IPS-NIHi11 (cell line): ENCODE measurements at regions not wholly inside any gene's neighbourhood (a gene's known extent, or its start where the extent isn't known, plus 50 kb on each side); places are given as distances from the start of the nearest gene placed in this dataset.
"Not testable (repeated sequence)": the region's sequence is repeated elsewhere in the genome, so short reads cannot be mapped to it uniquely, and the experiment has no call there.

ENCODE experiments used
- DNase-seq: peaks from one replicate; pipeline ENCODE4 v3.0.0; 2012; ENCODE audit warnings: mixed read lengths, low spot score

DNA sequence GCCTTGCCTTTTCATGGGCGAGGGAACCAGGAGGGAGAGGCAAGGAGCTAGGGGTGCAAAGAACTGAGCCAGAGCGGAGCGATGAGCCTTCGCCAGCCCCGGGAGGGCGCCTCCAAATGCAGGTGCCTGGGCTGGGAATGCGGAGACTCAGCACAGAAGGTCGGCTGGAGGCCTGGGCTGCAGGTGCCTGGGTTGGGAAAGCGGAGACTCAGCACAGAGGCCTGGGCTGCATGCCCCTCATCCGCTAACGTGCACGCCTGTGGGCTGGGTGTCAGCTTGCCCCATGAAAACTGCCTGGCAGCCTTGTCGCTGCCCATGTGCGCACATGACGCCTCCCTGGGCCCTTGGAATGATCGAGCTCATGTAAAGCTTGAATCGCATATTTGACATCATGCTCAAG, 51.8 kb downstream of the POM121L12 start:
- DNase-seq = no peak

DNA sequence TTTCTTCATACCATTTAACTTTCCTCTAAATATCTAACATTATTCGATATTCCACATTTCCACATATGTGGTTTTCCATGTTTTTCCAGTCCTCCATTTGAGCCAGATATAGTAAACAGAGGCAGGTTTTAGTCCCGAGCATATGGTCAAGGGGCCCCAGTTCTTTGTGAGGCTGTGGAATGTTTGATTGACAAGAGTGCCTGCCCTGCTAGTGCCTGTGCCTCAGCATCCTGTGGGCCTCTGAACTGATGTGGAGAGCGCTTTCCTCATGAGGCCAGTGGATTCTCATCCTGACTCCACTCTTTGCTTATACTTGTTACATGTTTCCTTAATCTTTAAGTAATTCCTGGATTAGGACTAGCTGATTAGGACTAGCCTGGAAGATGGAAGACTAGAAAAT, 58.8 kb downstream of the POM121L12 start:
- no peak for DNase-seq

DNA sequence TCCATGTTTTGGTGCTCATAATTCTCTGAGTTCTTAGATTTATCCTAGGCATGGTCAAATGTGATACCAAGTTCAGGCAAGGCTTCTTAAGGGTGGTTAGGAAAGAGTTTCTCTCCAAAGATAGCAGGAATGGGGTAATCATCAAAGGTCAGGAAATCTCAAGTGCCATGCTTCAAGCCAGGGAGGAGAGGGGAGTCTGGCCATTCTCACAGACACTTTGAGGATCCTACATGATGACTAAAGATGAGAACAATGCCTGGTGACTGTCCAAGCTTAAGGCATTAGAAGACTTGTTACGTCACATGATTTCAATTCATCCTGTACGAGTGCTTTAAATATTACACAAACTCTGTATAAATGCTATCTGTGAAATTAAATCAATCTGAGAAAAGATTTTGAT, 59.4 kb downstream of the POM121L12 start:
- DNase-seq = no peak

DNA sequence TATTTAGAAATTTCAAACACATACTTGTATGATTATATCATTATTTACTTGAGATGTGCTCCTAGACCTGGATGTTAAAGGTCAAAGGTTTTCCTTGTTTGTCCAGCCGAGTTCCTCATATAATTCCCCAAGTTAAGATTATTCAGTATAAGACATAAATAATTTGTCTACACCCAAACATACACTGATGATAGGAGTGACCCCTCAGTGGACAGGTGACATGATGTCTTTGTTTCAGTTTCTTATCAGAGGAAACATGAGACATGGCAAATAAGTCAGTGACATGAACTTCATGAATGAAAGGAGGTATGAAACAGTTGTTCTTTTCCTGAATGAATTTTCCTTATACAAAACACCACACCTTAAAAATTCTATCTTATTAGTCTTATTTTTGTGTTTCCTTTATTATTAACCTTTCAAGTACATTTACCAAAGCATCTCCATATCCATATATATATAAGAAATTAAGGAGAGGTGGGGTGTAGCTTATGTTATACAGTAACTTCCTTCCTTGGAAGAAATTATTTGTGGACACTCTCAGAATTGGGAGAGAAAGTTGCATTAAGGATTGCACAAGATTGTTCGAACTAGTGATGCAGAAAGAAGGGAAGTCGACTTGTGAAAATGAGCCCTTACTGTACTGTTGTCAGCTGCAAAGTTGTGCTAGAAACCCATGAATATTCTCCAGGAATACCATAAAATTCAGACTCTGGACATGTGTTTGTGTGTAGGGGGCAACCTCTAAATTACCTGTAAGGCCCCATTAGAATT, 60.5 kb downstream of the POM121L12 start:
- DNase-seq = no peak

DNA sequence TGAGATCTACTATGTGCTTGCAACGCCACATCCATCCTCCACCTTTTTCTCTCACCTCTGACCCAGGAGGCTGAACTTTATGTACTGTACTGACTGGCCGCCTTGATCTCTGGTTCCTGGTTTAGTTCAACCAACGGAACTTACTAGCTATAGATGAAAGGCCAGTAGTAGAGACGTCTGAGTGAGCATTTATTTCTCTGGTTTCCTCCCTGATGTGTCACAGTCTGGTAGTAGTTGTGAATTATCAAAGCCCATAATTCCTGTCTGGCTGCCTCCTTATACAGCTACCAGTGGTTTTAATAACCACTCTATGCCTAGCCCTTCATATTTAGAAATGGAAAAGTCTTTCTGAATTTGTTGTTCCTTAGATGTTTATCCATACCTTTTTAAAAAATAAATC, 64.7 kb downstream of the POM121L12 start:
- DNase-seq = no peak

DNA sequence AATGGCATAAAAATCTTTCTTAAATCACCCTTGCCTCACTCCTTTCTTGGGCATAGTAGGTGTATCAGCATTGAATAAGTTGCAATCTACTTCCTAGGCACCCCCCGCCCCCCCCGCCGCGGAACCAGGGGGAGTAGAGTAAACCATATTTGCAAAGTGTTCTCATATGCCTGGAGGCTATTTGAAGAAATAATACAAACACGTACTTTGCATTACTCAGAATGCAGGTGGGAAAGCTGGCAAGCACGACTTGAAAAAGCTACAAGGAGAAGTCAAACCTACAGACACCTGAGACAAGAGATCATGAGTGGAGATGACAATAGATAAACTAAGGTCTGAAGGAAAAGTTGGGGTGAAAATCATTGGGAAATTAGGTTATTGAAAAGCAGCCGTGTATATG, 65.6 kb downstream of the POM121L12 start:
- DNase-seq = no peak

DNA sequence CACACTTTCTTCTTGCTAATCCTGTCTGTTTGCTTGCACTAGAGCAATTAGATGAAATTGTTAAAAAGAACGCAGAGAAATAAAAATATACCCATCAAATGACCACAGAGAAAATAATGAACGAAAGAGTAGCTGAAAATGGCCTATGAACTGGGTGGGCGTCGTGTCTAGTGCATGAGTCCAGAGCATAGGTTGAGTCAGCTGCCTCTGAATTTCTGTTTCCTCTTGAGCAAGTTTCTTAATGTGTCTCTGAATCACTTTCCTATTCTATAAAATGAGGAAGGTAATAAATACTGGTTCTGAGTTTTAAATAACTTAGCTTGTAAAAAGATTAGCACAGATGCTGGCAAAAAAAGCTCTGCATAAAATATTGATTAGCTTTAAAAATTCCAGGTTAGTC, 75.0 kb downstream of the POM121L12 start:
- no peak for DNase-seq

DNA sequence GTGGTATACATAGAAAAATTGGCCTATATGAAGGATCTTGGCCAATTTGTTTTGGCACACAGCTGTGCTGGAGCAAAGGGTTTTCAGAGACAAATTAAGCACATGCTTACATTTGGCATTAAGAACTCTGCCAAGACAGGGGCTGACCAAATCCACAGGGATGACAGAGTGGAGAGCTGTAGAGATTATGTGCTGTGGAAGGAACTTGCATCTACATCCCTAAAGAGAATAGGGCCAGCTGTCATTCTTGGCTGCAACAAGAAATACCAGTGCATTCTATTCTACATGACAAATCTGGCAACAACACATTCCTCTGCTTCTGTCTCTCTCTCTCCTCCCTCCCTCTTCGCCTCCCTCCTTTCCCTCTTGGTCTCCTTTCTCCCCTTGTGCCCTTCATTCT, 75.6 kb downstream of the POM121L12 start:
- DNase-seq = no peak

DNA sequence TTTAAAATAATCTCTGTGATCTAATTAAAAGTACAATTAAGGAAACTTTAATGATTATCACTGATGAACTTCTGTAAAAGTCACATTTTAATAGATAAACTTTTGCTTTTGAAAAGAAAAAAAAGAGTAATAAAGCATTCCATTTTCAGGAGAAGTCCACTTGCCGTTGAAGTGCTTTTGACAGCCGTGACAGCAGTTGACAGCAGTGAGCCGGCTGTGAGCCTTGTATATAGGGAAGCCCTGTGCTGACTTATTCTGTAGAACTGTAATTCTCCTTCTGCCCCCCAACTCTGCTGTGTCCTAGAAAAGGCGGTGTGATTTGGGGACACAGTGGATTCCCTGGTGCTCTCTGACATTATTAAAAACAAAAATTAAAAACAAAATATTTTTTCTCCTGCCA, 78.0 kb downstream of the POM121L12 start:
- no peak for DNase-seq

DNA sequence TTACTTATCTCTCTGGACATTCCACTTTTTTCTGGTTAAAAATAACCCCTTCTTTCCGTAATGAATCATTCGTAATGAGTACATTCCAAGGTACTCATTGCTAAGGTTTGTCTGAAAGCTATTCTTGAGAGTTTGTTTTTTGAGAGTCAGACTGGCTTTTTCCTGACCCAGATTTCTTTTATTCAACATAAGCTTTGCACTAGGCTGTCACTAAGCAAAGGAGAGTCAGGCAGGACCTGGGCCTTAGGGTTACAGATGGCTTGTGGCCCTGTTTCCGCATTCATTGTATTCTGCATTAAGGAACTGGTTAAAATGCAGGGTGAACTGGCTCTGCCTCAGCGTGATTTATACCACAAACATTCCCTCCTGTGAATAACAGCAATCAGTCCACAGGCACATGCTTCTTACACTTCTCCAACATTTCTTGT, 84.1 kb downstream of the POM121L12 start:
- DNase-seq = no peak

DNA sequence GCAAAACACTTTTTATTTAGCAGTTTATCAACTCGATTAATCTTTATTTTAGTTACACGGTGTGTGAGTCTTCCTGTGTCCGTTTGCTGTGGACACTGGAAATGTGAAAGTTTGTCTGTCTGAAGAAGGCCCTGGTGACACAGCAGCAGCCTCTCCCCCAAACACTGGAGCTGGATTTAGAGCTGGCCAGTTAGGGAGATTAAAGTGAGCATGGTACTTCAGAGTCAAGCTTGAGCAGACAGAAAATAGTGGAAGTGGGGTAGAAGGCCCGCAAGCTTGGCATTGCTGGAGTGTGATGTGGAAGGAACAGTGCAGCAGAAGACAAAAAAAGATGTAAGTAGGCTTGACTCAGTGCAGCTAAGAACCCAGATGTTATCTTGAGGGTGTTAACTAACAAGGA, 85.9 kb downstream of the POM121L12 start:
- DNase-seq = no peak

DNA sequence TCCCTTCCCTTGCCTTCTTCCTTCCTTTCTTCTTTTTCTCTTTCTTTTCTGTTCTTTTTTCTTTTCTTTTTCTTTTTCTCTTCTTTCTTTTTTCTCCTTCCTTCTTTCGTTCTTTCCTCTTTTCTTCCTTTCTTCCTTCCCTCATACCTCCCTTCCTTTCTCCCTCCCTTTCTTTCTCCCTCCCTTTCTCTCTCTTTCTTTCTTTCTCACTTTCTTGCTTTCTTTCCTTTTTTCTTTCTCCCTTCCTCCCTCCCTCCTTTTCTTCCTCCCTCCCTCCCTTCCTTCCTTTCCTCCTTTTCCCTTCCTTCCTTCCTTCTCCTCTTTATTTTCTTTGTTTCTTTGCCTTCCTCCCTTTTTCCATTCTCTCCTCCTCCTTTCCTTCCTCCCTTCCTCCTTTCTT, 96.3 kb downstream of the POM121L12 start:
- DNase-seq = no peak

DNA sequence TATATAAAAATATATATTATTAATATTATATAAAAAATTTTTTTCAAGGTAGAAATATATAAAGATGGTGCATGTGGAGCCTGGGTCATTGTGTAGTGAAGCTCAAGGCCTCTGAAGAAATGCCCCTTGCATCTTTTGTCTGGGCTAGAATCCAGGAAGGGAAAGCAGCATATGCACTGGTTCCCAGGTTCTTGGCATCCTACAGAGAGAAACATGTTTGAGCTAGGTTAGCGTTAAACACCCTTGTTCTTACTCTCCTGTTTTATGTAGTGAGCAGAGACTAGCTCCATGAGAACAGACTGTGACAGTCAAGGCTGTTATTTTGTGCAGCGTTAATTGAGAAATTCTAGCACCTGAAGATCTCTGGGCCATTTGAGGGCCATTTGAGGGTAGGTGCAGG, 116.1 kb downstream of the POM121L12 start:
- DNase-seq = no peak

DNA sequence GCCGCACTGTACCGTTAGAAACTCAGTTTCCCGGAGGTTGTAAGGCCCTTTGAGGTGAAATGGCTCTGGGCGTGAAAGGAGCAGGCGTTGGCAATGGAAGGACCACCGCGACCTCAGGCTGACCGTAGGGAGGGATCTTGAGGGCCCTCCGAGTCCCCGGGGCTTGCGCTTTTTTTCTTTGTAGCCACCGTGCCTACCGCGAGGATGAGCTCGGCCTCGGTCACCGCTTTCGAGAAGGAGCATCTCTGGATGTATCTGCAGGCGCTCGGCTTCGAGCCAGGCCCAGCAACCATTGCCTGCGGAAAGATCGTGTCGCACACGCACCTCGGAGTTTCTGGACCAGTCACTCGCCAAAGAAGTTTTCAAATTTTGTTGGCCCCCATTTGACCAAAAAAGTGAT, 151.8 kb downstream of the POM121L12 start:
- DNase-seq = not testable (repeated sequence)

DNA sequence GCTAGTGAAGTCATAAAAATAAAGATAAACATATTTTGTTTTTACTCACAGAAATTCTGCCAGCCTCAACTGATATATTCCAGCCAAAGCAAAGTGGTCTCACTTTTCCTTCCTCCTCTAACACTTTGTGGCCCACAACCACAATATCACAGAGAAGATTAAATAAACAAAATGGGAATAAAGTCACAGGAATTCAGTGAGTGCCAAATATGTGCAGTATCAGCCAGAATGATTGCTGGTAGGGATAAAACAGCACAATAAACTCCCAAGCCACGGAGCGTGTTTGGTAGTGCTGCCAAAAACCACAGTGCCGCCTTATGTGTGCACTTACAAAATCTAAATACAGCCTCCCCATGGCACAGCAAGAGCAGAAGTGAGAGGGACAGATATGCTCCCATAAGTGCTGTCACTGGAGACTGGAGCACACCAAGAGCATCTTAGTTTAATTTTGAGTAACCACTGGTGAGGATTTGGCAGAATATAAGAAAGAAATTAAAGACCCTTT, 155.8 kb downstream of the POM121L12 start:
- DNase-seq = no peak

DNA sequence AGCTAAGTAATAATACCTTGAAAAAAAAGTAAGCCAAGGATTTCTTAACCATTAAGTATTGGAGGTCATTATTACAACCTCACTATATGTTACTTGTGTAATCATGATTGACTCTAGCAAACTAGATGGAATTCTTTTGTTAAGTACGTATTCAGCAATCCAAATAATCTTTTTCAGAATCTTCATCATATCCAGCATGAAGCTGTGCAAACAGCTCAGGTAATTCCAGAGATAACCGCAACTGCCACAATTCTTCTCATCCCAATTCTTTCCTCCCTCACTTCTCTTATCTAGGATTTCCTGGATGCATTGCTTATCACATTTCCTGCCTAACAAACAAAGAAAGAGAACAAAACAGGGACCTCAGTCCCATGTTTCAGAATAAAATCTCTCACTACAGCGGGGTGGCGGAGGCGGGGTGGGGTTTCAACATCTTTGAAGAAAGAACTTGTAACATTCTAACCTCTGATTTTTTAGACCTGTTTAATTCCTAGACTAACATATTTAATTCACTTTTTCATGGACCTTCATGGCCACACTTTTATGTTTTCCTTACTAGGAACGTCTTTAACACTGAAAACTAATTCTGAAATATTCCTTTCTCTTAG, 156.5 kb downstream of the POM121L12 start:
- no peak for DNase-seq

DNA sequence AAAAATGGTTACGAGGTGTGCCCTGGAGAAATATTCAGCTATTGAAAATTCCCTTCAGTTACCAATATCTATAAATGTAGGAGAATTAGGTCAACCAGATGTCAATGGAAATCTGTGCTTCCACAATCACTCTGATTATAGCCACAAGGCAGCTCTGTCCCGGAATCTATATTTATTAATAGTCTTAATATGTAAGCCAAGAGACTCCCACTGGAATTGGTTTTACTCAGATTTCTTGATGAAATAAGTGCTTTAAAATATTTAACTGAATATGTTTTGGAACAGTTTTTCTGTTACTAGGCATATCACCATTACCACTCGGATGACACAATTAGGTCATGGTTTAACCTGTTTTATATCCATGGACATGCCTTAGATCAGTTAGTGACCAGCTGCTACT, 169.6 kb downstream of the POM121L12 start:
- DNase-seq = no peak

DNA sequence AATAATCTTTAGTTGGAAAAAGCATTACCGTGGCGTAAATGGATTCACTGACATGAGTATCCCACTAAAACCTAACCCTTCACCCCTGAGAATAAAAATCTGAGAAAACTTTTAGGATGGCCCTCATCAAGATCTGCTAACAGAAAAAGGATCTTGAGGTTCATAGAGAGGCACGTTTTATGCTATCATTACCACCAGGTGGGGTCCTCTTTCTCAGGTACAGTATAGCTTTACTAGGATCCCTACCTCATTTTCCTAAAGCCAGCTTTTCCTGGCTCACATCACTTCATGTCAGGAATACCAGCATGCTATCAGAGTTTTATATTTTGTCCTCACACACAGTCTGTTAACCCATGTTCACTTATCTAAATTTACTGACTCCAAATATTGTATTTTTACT, 173.7 kb downstream of the POM121L12 start:
- peak; percentile 24 for DNase-seq

DNA sequence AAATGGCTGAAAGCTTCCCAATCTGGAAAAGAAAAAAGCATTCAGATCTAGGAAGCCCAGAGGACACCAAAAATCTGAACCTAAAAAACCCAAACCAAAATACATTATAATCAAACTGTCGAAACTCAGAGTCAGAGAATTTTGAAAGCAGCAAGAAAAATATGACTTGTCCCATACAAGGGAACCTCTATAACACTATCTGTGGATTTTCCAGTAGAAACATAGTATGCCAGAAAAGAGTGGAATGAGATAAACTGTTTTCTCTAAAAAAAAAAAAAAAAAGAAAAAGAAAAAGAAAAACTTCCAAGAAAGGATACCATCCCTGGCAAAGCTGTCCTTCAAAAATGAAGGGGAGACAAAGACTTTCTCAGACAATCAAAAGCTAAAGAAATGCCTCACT, 179.0 kb downstream of the POM121L12 start:
- no peak for DNase-seq

DNA sequence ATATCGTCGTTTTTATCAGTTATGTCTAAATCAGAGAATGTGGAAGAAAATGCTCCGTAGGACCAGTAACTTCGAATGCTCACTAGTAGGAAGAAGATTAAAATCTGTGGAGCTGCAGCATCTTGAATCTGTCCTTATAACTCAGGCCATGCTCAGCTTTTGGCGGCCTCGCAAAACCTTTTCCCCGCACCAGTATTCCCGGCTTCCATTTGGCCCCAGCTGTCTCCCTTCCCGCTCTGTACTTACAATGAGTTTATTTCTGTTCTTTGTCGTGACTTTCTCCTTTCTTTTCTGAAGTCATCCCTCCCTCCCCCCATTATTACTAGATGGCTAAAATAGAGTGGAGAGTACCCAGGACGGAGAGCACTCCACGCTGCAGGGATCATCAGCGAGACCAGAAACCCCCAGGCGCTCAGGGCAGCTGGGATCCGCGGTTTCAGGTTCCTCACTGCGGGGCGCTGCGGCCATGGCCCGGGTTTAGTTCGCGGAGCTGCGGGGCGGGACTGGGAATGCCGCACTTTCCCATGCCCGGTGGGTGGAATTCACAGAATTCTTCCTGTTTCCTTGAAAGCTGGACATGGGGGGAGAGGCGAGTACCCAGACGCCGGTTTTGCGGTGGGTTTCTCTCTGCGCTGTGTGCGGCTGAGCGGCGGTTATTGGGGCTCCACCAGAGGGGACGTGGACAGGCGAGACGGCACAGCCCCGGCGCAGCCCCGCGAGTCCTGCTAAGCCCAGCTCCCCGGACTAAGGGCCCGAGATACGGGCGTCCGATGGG, 183.5 kb downstream of the POM121L12 start:
- peak; percentile 53 for DNase-seq

DNA sequence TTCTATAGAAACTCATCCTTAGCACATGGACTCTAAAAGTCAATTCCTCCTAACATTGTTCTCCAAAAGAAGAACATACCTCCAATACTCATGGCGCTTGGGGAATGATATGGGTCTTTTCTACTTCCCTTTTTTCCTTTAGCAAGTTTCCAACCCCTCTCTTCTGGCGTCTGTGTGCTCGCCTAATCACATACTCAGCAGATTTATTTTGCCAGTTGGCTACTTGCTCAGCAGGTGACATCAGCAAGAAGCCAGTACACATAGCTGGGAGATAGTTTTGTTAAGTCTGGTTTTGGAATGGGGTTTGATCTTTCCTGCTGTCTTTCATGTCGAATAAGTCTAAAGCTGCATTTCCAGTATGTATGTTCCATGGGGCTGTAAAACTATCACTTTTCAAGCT, 193.8 kb downstream of the POM121L12 start:
- DNase-seq = no peak

DNA sequence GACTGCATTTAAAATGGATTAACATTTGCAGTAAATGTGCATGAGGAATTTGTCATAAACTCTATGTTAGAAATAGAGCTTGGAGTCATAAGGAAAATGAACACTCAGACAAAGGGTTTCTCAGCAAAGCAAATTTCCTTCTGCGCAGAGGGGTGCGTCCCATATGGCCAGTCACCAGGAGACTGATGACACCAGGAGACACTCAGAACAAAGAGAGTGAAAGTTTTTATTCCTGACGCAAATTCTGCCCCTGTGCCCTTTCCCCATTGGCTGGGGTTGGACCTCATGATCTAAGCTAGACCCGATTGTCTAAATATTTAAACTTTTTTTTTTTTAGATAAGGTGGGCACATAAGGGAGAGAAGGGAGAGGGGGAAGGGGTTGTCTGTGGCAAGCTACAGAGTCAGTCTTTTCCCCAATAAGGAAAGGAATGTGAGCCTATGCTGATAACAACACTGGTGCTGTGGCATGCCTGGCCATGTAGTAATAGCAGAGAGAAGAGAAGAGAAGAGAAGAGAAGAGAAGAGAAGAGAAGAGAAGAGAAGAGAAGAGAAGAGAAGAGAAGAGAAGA, 202.0 kb downstream of the POM121L12 start:
- no peak for DNase-seq
